ENCODE measurements at regions not wholly inside any gene's neighbourhood (a gene's known extent, or its start where the extent isn't known, plus 50 kb on each side); places are given as distances from the start of the nearest gene placed in this dataset.

- no peak overlapping the region for H3K4me2 ChIP-seq (ENCODE audit: insufficient read depth, insufficient read length, low read length)
- H3K27ac ChIP-seq (ENCODE audit: insufficient read length, low read depth, low read length), result no peak overlapping the region
- no peak overlapping the region for H4K91ac ChIP-seq (ENCODE audit: insufficient read length, low read depth, low read length)
- no peak overlapping the region for H3K56ac ChIP-seq (ENCODE audit: insufficient read length, low read depth, low read length)
- H4K5ac ChIP-seq (ENCODE audit: insufficient read length, low read depth, low read length), result no peak overlapping the region
- Mint-ChIP-seq H3K27ac (no peak overlapping the region; a peak in 1 of 7 replicates), H3K27me3 (ENCODE audit: low read depth) (no peaks in the 10 kb centered on the region), H3K9me3 (no peaks in the 10 kb centered on the region), H3K36me3 (ENCODE audit: insufficient read depth in 1 of 3, low read depth in 3 of 3) (no peaks in the 10 kb centered on the region), H3K4me1 (peaks cover 0 to 3% of the 10 kb centered on the region in 2 experiments; a peak in 1 of 4 replicates), H3K4me3 (no peak overlapping the region)
- no peak overlapping the region for H3T11ph ChIP-seq (ENCODE audit: low read length)
- H3K18ac ChIP-seq (ENCODE audit: insufficient read length, low read depth, low read length), result no peak overlapping the region
- no peaks in the 10 kb centered on the region for H4K20me1 ChIP-seq (ENCODE audit: control insufficient read depth, insufficient read depth, insufficient read length)
- H4K8ac ChIP-seq (replicated peaks; ENCODE audit: insufficient read length, low read depth, low read length), result no peak overlapping the region
- H2AFZ ChIP-seq (ENCODE audit: low read length), result no peak overlapping the region
- H3K23me2 ChIP-seq (ENCODE audit: insufficient read length, low read depth, low read length, poor library complexity, severe bottlenecking), result no peaks in the 10 kb centered on the region
- H3K14ac ChIP-seq (ENCODE audit: insufficient read depth, low read length), result no peak overlapping the region
- H3K79me1 ChIP-seq (ENCODE audit: insufficient read depth, low read depth, low read length, poor library complexity, severe bottlenecking), result no peaks in the 10 kb centered on the region
- H2BK20ac ChIP-seq (ENCODE audit: low read depth, low read length, poor library complexity, severe bottlenecking), result no peak overlapping the region
- H2BK12ac ChIP-seq (ENCODE audit: insufficient read length, low read depth, low read length), result no peak overlapping the region
- H3K9ac ChIP-seq (ENCODE audit: extremely low read depth, insufficient read length, low read length), result no peak overlapping the region
- no peak overlapping the region for H2AK5ac ChIP-seq (ENCODE audit: insufficient read length, low read length)
- no peak overlapping the region for H2BK5ac ChIP-seq (ENCODE audit: insufficient read length, low read length)
- no peak for DNase-seq
- H3K4ac ChIP-seq (ENCODE audit: low read depth, low read length), result no peak overlapping the region
- H3K9me3 ChIP-seq (ENCODE audit: control insufficient read depth, low read depth, low read length), result no peaks in the 10 kb centered on the region
- H3K23ac ChIP-seq (ENCODE audit: insufficient read length, low read depth, low read length), result no peak overlapping the region
- TF ChIP-seq CTCF (conservative IDR thresholded peaks at IDR 0.05), result no peak
- H2BK120ac ChIP-seq (ENCODE audit: low read depth, low read length, poor library complexity, severe bottlenecking), result no peak overlapping the region
- no peaks in the 10 kb centered on the region for H3K79me2 ChIP-seq (ENCODE audit: insufficient read depth, low read length)
- H3K4me1 ChIP-seq (ENCODE audit: insufficient read depth, low read length), result no peaks in the 10 kb centered on the region
- no peak overlapping the region for H2BK15ac ChIP-seq (ENCODE audit: low read depth, low read length)
- H3K27me3 ChIP-seq (ENCODE audit: insufficient read depth, low read length), result no peaks in the 10 kb centered on the region
- no CpG with 5 or more reads among the region's 5 CpGs for WGBS (ENCODE audit: extremely low coverage, insufficient read length, low lambda C conversion rate)
Measured at GRCh38 chr5:18920966-18921365, 1067.0 kb downstream of the CDH18 start.

All from H9 (cell line).